ENCODE measurements at regions not wholly inside any gene's neighbourhood (a gene's known extent, or its start where the extent isn't known, plus 50 kb on each side); places are given as distances from the start of the nearest gene placed in this dataset.
"Not testable (repeated sequence)": the region's sequence is repeated elsewhere in the genome, so short reads cannot be mapped to it uniquely, and the experiment has no call there.

GRCh38 chr20:10109641-10110040 is 74.9 kb downstream of the ANKEF1 start:
- DNase-seq (ENCODE audit: low spot score), result no peak

- peak; percentile 8 for DNase-seq (ENCODE audit: low spot score)
Measured at GRCh38 chr20:10110151-10110550, 75.4 kb downstream of the ANKEF1 start.

- no peak for DNase-seq (ENCODE audit: low spot score)
Measured at GRCh38 chr20:10111139-10111958, 76.6 kb downstream of the ANKEF1 start.

GRCh38 chr20:10111959-10112250 is 77.1 kb downstream of the ANKEF1 start:
- no peak for DNase-seq (ENCODE audit: low spot score)

GRCh38 chr20:10113746-10114145 is 79.0 kb downstream of the ANKEF1 start:
- DNase-seq (ENCODE audit: low spot score), result peak; percentile 33

- no peak for DNase-seq (ENCODE audit: low spot score)
Measured at GRCh38 chr20:10114598-10114997, 79.8 kb downstream of the ANKEF1 start.

GRCh38 chr20:10115021-10115420 is 80.2 kb downstream of the ANKEF1 start:
- peak; percentile 61 for DNase-seq (ENCODE audit: low spot score)

- no peak for DNase-seq (ENCODE audit: low spot score)
Measured at GRCh38 chr20:10119336-10119735, 84.5 kb downstream of the ANKEF1 start.

- DNase-seq (ENCODE audit: low spot score), result not testable (repeated sequence)
Measured at GRCh38 chr20:10124883-10125282, 90.1 kb downstream of the ANKEF1 start.

GRCh38 chr20:10125757-10126156 is 91.0 kb downstream of the ANKEF1 start:
- DNase-seq (ENCODE audit: low spot score), result no peak

GRCh38 chr20:10129749-10130148 is 88.9 kb upstream of the SNAP25 start:
- DNase-seq (ENCODE audit: low spot score), result no peak

- peak; percentile 19 for DNase-seq (ENCODE audit: low spot score)
Measured at GRCh38 chr20:10131732-10132345, 86.8 kb upstream of the SNAP25 start.

GRCh38 chr20:10132387-10132786 is 86.2 kb upstream of the SNAP25 start:
- no peak for DNase-seq (ENCODE audit: low spot score)

- DNase-seq (ENCODE audit: low spot score), result peak; percentile 48
Measured at GRCh38 chr20:10133532-10133931, 85.1 kb upstream of the SNAP25 start.

GRCh38 chr20:10134176-10134575 is 84.5 kb upstream of the SNAP25 start:
- no peak for DNase-seq (ENCODE audit: low spot score)

- no peak for DNase-seq (ENCODE audit: low spot score)
Measured at GRCh38 chr20:10135438-10135837, 83.2 kb upstream of the SNAP25 start.

- DNase-seq (ENCODE audit: low spot score), result no peak
Measured at GRCh38 chr20:10137032-10137431, 81.6 kb upstream of the SNAP25 start.

GRCh38 chr20:10137533-10137932 is 81.1 kb upstream of the SNAP25 start:
- DNase-seq (ENCODE audit: low spot score), result no peak

GRCh38 chr20:10157549-10157948 is 61.1 kb upstream of the SNAP25 start:
- DNase-seq (ENCODE audit: low spot score), result no peak

GRCh38 chr20:10167040-10167439 is 51.6 kb upstream of the SNAP25 start:
- no peak for DNase-seq (ENCODE audit: low spot score)

- DNase-seq (ENCODE audit: low spot score), result no peak
Measured at GRCh38 chr20:10167594-10167993, 51.0 kb upstream of the SNAP25 start.
